ENCODE measurements at regions not wholly inside any gene's neighbourhood (a gene's known extent, or its start where the extent isn't known, plus 50 kb on each side); places are given as distances from the start of the nearest gene placed in this dataset.
A peak's percentile ranks its signal among the peaks of the same experiment; 100 is the strongest.

DNA sequence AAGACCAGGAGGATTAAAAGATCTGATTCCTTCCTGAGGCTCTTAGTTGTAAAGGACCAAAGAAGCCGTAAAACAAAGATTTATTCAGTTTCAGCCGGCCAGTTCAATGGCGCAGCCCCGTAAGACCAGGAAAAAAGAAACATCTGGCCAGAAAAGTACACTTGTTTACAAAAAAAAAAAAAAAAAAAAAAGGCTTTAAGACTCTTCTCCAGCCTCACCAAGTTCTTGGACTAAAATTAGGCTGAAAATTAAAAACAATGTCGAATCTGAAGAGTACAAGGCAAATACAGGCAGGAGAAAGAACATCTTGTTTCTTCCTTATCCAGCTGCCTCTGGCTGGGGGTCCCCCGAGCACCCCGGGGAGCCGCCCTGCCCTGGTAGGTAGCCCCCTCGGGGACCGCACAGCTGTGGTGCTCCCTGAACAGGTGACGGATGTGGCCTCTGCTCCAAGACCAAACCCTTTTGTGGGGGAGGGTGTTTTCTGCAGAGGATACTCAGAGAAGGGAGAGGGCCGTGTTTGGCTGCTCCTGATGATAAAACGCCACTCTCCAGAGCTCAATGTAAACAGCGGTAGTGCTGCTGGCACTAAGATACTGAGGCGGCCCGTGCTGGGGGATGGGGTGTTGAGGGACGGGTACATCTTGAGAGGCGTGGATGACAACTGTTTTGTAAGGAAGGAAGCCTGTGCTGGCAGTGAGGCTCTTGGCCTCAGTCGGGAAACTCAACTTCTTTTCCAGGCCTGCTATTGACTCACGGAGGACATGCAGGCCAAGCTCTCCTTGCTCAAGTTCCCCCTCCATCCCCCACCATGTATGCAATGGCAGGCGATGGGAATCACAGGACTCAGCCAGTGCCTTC lies 201.0 kb upstream of the DIO3 start:
- in situ Hi-C loops (cut with MboI), result no loop called here
- DNase-seq, result peak; percentile 10
- H3K9me2 ChIP-seq (ENCODE audit: insufficient read depth), result no peaks in the 10 kb centered on the region
- H2AFZ ChIP-seq, result no peak overlapping the region
- TF ChIP-seq EZH2 (IDR thresholded peaks at IDR 0.05; ENCODE audit: insufficient read depth, poor library complexity, severe bottlenecking) (no peak), EZH2phosphoT487 (IDR thresholded peaks at IDR 0.05; ENCODE audit: insufficient read depth, low read depth) (no peak)
- peaks cover 31% of the 10 kb centered on the region for H3K27me3 ChIP-seq (replicated peaks; ENCODE audit: insufficient read depth)
- H3K27ac ChIP-seq, result no peak overlapping the region
- no peak overlapping the region for H3K4me2 ChIP-seq (ENCODE audit: unreplicated experiment)
- no peaks in the 10 kb centered on the region for H3K9me3 ChIP-seq (ENCODE audit: low read depth)
- no peaks in the 10 kb centered on the region for H3K79me2 ChIP-seq (ENCODE audit: insufficient read depth)
- 4 to 6% methylated on average over 21 of the region's 21 CpGs for WGBS, 2 experiments (ENCODE audit: low coverage in 1 of 2, low lambda C conversion rate in 2 of 2, missing lambda C conversion rate in 2 of 2)
- H4K20me1 ChIP-seq (ENCODE audit: insufficient read depth), result no peaks in the 10 kb centered on the region
- no peaks in the 10 kb centered on the region for H3K36me3 ChIP-seq (ENCODE audit: low read depth)
- H3K9ac ChIP-seq, result no peak overlapping the region
- no peaks in the 10 kb centered on the region for H3K4me1 ChIP-seq (ENCODE audit: insufficient read depth)
- no peaks in the 10 kb centered on the region for H3F3A ChIP-seq (ENCODE audit: insufficient read depth)
- no peak overlapping the region for H3K4me3 ChIP-seq

DNA sequence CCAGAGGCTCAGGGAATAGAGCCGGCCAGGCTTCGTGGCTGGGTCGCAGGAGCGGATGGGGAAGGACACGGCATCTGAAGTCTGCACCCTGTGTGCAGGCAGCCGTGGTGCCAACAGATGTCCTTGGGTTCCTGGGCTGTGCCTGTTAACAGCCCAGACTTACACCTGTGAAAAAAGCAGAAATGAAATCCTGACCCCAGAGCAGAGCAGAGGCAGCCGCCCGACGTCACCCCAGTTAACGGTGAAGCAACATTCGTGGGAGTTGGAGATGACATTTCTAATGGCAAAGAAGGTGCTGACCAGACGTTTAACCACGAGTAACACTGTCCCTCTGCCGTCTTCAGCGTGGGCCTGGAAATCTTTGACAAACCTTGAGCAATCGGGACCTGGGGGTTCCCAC lies 200.3 kb upstream of the DIO3 start:
- H4K20me1 ChIP-seq (ENCODE audit: insufficient read depth), result no peaks in the 10 kb centered on the region
- no peak overlapping the region for H3K4me2 ChIP-seq (ENCODE audit: unreplicated experiment)
- no peaks in the 10 kb centered on the region for H3F3A ChIP-seq (ENCODE audit: insufficient read depth)

DNA sequence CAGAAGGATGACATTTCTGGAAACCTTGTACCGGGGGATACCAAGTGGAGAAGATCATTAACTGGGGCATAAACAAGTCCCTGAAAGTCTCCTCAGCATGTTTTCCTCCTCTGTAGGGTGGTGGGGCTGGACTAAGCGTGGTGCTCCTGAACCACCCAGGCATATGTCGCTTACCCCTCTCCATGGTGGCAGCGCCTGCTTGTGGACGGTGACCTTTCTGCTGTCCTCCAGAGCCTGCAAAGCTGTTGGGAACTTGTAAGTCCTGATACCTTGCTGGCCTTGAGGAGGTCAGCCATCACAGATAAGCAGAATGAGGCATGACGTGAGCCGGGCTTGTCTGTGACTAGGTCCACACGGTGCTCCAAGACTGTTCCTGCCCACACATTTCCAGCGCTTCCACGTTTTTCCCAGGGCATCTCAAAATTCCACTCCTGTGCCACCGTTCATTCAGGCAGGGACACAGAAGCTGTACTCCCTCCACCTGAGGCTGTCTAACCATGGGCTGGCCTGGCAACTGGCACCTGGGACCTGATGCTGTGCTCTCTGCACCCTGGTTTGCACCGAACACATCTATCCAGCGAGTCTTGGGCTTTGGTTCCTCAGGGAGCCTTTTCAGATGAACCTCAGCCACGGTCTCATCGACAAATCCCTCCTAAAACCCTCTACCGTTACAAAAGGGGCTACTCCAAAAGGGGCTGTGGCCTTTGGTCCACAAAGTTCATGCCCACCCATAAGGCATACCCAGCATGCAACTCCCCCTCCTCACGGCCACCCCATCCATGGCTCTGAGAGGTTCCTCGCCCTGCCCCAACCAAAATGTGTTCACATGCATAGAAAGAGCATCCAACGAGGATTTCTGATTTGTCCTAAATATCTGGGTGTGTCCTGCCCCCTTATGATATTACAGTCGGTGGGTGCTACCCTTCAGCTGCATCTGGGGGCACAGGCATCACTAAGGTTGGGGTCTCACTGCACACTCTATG lies 199.6 kb upstream of the DIO3 start:
- DNase-seq, result no peak

More for the DNA sequence above, 200.3 kb upstream of the DIO3 start:
- no peak for DNase-seq
- H3K9ac ChIP-seq, result no peak overlapping the region
- no peak overlapping the region for H2AFZ ChIP-seq
- H3K36me3 ChIP-seq (ENCODE audit: low read depth), result no peaks in the 10 kb centered on the region
- H3K9me3 ChIP-seq (ENCODE audit: low read depth), result no peaks in the 10 kb centered on the region
- no peak overlapping the region for H3K27ac ChIP-seq
- no peaks in the 10 kb centered on the region for H3K9me2 ChIP-seq (ENCODE audit: insufficient read depth)
- TF ChIP-seq EZH2 (IDR thresholded peaks at IDR 0.05; ENCODE audit: insufficient read depth, poor library complexity, severe bottlenecking) (no peak), EZH2phosphoT487 (IDR thresholded peaks at IDR 0.05; ENCODE audit: insufficient read depth, low read depth) (no peak)
- no peak overlapping the region for H3K4me3 ChIP-seq
- peaks cover 33% of the 10 kb centered on the region for H3K27me3 ChIP-seq (replicated peaks; ENCODE audit: insufficient read depth)
- H3K79me2 ChIP-seq (ENCODE audit: insufficient read depth), result no peaks in the 10 kb centered on the region
- H3K4me1 ChIP-seq (ENCODE audit: insufficient read depth), result no peaks in the 10 kb centered on the region
- 53 to 58% methylated on average over 16 of the region's 16 CpGs for WGBS, 2 experiments (ENCODE audit: low coverage in 1 of 2, low lambda C conversion rate in 2 of 2, missing lambda C conversion rate in 2 of 2)
- in situ Hi-C loops (cut with MboI), result no loop called here

DNA sequence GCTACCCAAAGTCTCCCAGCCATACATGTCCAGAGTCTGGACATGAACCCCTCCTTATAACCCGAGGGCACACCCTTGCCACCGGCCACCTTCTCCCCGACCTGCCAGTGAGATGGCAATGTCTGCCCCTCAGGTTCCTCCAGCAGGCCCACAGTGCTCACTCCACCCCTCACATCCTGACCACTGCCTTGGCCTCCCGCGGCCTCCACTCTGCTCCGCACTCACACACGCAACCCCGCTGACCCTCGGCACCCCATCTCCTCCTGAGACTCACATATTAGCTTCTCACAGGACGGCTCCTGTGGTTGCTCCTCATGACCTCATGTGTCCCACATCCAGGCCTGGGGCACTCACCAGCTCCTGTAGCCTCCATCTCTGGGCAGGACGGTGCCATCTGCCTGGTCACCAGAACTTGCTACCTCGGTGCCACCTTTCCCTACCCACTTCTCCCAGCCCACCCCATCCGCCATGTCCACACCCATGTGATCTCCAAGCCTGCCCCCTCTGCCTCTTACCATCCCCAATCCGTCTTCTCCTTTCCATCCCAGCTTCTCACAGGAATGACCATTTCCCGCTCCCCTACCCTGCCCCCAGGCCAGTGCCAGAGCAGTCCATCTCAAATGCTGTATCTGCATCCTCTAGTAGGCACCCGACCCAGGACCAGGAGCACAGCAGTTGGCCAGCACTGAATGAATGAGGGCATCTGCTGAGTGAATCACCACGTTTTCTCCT lies 198.6 kb upstream of the DIO3 start:
- H3K36me3 ChIP-seq (ENCODE audit: low read depth), result no peaks in the 10 kb centered on the region
- TF ChIP-seq EZH2 (IDR thresholded peaks at IDR 0.05; ENCODE audit: insufficient read depth, poor library complexity, severe bottlenecking) (no peak), EZH2phosphoT487 (IDR thresholded peaks at IDR 0.05; ENCODE audit: insufficient read depth, low read depth) (no peak)
- H3K9ac ChIP-seq, result no peak overlapping the region
- no peaks in the 10 kb centered on the region for H3K9me3 ChIP-seq (ENCODE audit: low read depth)
- H3K4me3 ChIP-seq, result no peak overlapping the region
- peaks cover 33% of the 10 kb centered on the region for H3K27me3 ChIP-seq (replicated peaks; ENCODE audit: insufficient read depth)
- DNase-seq, result peak; percentile 8
- in situ Hi-C loops (cut with MboI), result no loop called here
- H2AFZ ChIP-seq, result no peak overlapping the region
- H3K79me2 ChIP-seq (ENCODE audit: insufficient read depth), result no peaks in the 10 kb centered on the region
- no peaks in the 10 kb centered on the region for H3K9me2 ChIP-seq (ENCODE audit: insufficient read depth)
- H3F3A ChIP-seq (ENCODE audit: insufficient read depth), result no peaks in the 10 kb centered on the region
- no peak overlapping the region for H3K27ac ChIP-seq
- 60 to 64% methylated on average over 17 of the region's 17 CpGs for WGBS, 2 experiments (ENCODE audit: low coverage in 1 of 2, low lambda C conversion rate in 2 of 2, missing lambda C conversion rate in 2 of 2)
- no peaks in the 10 kb centered on the region for H3K4me1 ChIP-seq (ENCODE audit: insufficient read depth)
- no peaks in the 10 kb centered on the region for H4K20me1 ChIP-seq (ENCODE audit: insufficient read depth)
- H3K4me2 ChIP-seq (ENCODE audit: unreplicated experiment), result no peak overlapping the region

More for the DNA sequence above, 199.6 kb upstream of the DIO3 start:
- H3K27ac ChIP-seq, result no peak overlapping the region
- 79 to 81% methylated on average over 18 to 20 of the region's 20 CpGs for WGBS, 2 experiments (ENCODE audit: low coverage in 1 of 2, low lambda C conversion rate in 2 of 2, missing lambda C conversion rate in 2 of 2)
- no peaks in the 10 kb centered on the region for H3K79me2 ChIP-seq (ENCODE audit: insufficient read depth)
- no peaks in the 10 kb centered on the region for H3K9me3 ChIP-seq (ENCODE audit: low read depth)
- H4K20me1 ChIP-seq (ENCODE audit: insufficient read depth), result no peaks in the 10 kb centered on the region
- no peak overlapping the region for H2AFZ ChIP-seq
- TF ChIP-seq EZH2 (IDR thresholded peaks at IDR 0.05; ENCODE audit: insufficient read depth, poor library complexity, severe bottlenecking) (no peak), EZH2phosphoT487 (IDR thresholded peaks at IDR 0.05; ENCODE audit: insufficient read depth, low read depth) (no peak)
- H3F3A ChIP-seq (ENCODE audit: insufficient read depth), result no peaks in the 10 kb centered on the region
- no peaks in the 10 kb centered on the region for H3K36me3 ChIP-seq (ENCODE audit: low read depth)
- H3K4me3 ChIP-seq, result no peak overlapping the region
- in situ Hi-C loops (cut with MboI), result no loop called here
- H3K4me2 ChIP-seq (ENCODE audit: unreplicated experiment), result no peak overlapping the region
- H3K4me1 ChIP-seq (ENCODE audit: insufficient read depth), result no peaks in the 10 kb centered on the region
- no peaks in the 10 kb centered on the region for H3K9me2 ChIP-seq (ENCODE audit: insufficient read depth)
- peaks cover 33% of the 10 kb centered on the region for H3K27me3 ChIP-seq (replicated peaks; ENCODE audit: insufficient read depth)
- no peak overlapping the region for H3K9ac ChIP-seq
